Cardiac fibroblast (primary cell): ENCODE measurements at regions not wholly inside any gene's neighbourhood (a gene's known extent, or its start where the extent isn't known, plus 50 kb on each side); places are given as distances from the start of the nearest gene placed in this dataset.

ENCODE experiments used
- DNase-seq, 2 donors: peaks; one replicate each; pipeline versions ENCODE4 v3.0.0 to v3.0.0-alpha.2; 2010; ENCODE audit warnings: low read depth in 2 of 2
- H3K4me3 ChIP-seq, 2 donors: replicated peaks in 1 of 2; 1 replicate in 1 of 2; 2 replicates in 1 of 2; pipeline ENCODE4 v1.5.1; 2011; ENCODE audit warnings: low read depth in 2 of 2, low read length in 2 of 2, mild to moderate bottlenecking in 2 of 2, moderate library complexity in 1 of 2
- TF ChIP-seq, protein P1 (sequence below): IDR thresholded peaks from one replicate; pipeline ENCODE4 v1.5.1; 2011; ENCODE audit warnings: low read depth, mild to moderate bottlenecking, low read length, inconsistent platforms

DNA sequence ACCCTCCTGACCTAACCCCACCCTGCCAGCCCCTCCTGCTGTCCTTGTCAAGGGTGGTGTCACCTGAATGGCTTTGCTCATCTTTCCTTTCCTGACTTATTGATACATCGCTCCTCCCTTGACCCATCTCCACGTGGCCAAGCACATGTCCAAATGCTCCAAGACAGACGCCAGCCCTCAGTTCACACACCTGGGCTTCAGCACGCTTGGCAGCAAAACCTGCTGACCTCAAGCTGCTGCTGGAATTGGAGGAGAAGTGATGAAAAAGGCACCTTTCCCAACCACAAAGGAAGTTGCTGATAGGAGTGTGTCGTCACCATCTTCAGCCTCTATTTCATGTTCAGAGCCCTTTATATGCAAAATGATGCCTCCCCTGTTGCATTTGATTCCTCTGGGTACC is 141.3 kb downstream of the TLE3 start:
- TF ChIP-seq, protein P1, sequence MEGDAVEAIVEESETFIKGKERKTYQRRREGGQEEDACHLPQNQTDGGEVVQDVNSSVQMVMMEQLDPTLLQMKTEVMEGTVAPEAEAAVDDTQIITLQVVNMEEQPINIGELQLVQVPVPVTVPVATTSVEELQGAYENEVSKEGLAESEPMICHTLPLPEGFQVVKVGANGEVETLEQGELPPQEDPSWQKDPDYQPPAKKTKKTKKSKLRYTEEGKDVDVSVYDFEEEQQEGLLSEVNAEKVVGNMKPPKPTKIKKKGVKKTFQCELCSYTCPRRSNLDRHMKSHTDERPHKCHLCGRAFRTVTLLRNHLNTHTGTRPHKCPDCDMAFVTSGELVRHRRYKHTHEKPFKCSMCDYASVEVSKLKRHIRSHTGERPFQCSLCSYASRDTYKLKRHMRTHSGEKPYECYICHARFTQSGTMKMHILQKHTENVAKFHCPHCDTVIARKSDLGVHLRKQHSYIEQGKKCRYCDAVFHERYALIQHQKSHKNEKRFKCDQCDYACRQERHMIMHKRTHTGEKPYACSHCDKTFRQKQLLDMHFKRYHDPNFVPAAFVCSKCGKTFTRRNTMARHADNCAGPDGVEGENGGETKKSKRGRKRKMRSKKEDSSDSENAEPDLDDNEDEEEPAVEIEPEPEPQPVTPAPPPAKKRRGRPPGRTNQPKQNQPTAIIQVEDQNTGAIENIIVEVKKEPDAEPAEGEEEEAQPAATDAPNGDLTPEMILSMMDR, result no peak
- no peak overlapping the region for H3K4me3 ChIP-seq
- no peak for DNase-seq

DNA sequence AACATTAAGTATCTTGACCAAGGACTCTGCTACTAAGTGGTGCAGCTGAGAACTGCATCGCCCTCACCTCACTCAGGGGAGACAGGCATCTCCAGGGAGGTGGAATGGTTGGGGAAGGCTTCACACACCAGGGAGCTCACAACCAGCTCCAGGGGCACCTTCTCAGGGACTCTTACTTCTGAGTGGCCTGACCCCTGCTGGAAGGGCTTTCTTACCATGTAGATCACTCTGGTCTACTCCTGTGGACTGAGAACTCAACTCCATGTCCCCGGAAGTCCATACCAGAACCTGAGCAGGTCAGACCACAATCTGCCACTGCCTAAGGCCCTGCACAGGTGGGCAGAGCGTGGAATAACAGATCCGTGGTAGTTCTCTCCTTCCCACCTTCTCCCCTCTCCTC is 140.5 kb downstream of the TLE3 start:
- TF ChIP-seq, protein P1, result no peak

DNA sequence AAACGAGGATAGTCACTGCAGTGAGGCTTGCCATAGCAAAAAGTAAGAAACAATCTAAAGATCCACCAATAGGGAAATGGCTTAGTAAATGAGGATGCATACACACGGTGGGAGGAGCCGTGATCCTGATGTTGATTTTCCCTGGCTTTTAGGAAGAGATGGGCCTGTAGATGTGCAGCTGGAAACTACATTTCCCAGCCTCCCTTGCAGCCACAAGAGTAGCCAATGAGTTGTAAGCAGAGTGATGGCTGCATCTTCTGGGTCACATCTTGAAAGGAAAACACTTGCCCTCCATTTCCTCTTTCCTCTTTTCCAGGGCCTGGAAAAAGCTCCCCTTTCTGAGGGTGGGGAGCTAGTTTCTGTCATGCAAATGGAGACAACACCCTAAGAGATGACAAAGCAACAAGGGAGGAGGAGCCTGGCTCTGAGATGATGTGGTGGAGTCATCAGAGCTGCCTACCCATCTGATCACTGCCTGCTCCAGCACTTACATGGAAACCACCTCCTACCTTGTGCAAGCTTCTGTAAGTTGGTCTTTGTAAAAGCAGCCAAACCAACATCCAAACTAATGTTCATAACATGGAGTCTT is 139.1 kb downstream of the TLE3 start:
- TF ChIP-seq, protein P1, result no peak
- DNase-seq, result peak in 1 of 2 donors; percentile 8
- H3K4me3 ChIP-seq, result no peak overlapping the region

More for the DNA sequence above, 140.5 kb downstream of the TLE3 start:
- no peak overlapping the region for H3K4me3 ChIP-seq
- DNase-seq, result no peak

DNA sequence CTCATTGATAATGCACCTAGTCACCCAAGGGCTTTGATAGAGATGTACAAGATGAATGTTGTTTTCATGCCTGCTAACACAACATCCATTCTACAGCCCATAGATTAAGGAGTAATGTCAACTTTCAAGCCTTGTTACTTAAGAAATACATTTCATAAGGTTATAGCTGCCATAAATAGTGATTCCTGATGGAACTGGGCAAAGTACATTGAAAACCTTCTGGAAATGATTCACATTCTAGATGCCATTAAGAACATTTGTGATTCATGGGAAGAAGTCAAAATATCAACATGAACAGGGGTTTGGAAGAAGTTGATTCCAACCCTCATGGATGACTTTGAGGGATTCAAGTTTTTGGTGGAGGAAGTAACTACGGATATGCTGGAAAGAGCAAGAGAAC is 135.2 kb downstream of the TLE3 start:
- TF ChIP-seq, protein P1, result no peak
- DNase-seq, result no peak
- H3K4me3 ChIP-seq, result no peak overlapping the region

DNA sequence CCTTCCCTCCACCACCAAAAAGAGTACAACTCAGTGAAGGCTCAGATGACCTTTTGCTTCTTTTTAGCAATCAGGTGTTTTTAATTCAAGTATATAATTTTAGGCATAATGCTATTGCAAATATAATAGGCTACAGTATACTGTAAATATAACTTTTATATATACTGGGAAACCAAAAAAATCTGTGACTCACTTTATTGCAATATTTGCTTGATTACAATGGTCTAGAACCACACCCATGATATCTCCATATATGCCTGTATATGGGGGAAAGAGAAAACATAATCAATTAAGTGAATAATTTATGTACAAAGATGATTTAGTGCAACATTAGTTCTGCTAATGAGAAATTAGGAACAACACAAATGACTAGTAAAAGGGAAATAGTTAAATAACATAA is 134.3 kb downstream of the TLE3 start:
- DNase-seq, result no peak
- H3K4me3 ChIP-seq, result no peak overlapping the region
- TF ChIP-seq, protein P1, result no peak

DNA sequence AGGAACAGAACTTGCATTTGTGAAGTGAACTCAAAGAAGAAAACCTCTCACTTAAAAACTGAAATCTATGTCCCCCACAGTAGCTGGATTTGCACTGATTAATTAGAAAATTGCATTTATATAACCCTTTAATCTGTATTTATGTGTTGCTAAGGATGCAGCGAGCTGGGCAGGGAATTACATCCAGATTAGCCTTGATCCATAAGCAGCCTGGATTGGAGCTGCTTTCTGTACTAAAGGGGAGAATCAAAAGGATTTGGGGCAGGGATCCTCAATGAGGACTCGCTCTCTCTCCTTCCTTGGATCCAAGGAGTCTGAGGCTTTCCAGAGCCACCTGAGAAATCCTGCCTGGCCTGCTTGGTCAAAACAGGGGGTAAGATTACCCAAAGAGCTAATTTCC is 125.9 kb downstream of the TLE3 start:
- TF ChIP-seq, protein P1, result no peak

DNA sequence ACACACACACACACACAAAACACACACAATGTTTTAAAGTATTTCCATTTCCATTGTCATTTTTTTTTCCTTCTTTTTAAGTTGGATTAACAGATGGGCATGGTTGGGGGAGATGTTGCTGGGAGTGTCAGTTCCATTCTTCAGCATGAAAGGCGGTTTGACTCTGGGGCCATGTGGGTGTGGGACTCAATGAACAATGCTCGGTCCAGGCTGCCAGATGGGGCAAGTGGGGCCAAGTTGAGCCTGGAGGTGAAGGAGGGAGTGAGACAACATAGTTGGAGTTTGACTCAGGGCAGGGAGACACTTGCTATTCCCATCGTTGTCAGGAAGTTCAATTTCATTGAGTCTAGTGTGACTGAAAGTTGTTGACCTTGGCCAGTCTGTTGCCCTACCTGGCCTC is 125.3 kb downstream of the TLE3 start:
- DNase-seq, result no peak
- H3K4me3 ChIP-seq, result no peak overlapping the region
- TF ChIP-seq, protein P1, result no peak

More for the DNA sequence above, 125.9 kb downstream of the TLE3 start:
- no peak for DNase-seq
- H3K4me3 ChIP-seq, result no peak overlapping the region
